CD4-positive, CD25-positive, alpha-beta regulatory T cell (primary cell): ENCODE measurements at regions not wholly inside any gene's neighbourhood (a gene's known extent, or its start where the extent isn't known, plus 50 kb on each side); places are given as distances from the start of the nearest gene placed in this dataset.

Experiments
- ATAC-seq, 2 donors: fragments of 150-1000 bp; cut with Tn5 transposase; one replicate each; pipeline ENCODE4 v1.10.0; 2021; ENCODE audit warnings: low read depth in 2 of 2, moderate number of reproducible peaks in 2 of 2, moderate library complexity in 1 of 2
- DNase-seq, 3 donors: peaks; one replicate each; pipeline versions ENCODE4 v3.0.0 to v3.0.0-alpha.2; 2012 to 2022; ENCODE audit warnings: mixed read lengths in 1 of 3
- H3K27ac ChIP-seq: one replicate; pipeline ENCODE4 v1.7.0; 2013; ENCODE audit warnings: mild to moderate bottlenecking, low read length; ENCODE audit not compliant: insufficient read depth, poor library complexity, severe bottlenecking
- H3K27me3 ChIP-seq: one replicate; pipeline ENCODE4 v1.7.0; 2013; ENCODE audit warnings: low read length; ENCODE audit not compliant: control insufficient read depth, insufficient read depth
- H3K36me3 ChIP-seq: one replicate; pipeline ENCODE4 v1.7.0; 2013; ENCODE audit warnings: mild to moderate bottlenecking, low read length, moderate library complexity; ENCODE audit not compliant: control insufficient read depth, insufficient read depth
- H3K4me1 ChIP-seq: 2 replicates; pipeline ENCODE4 v1.7.0; 2013; ENCODE audit warnings: mild to moderate bottlenecking, low read length; ENCODE audit not compliant: insufficient read depth, control insufficient read depth, poor library complexity, severe bottlenecking
- H3K4me3 ChIP-seq: one replicate; pipeline ENCODE4 v1.7.0; 2013; ENCODE audit warnings: low read depth, mild to moderate bottlenecking, low read length, moderate library complexity
- H3K9me3 ChIP-seq, 2 experiments: 1 replicate in 1 of 2; 2 replicates in 1 of 2; pipeline ENCODE4 v1.7.0; 2013; ENCODE audit warnings: low read length in 2 of 2, mild to moderate bottlenecking in 1 of 2, moderate library complexity in 1 of 2; ENCODE audit not compliant: control insufficient read depth in 2 of 2
- H3K27ac Mint-ChIP-seq, 3 donors: one replicate each; pipeline ENCODE4 v1.8.0; 2020 to 2022; ENCODE audit warnings: mild to moderate bottlenecking in 3 of 3, mixed read lengths in 3 of 3, moderate library complexity in 2 of 3
- H3K27me3 Mint-ChIP-seq: one replicate; pipeline ENCODE4 v1.8.0; 2022; ENCODE audit warnings: mild to moderate bottlenecking, mixed read lengths
- H3K36me3 Mint-ChIP-seq: one replicate; pipeline ENCODE4 v1.8.0; 2020; ENCODE audit warnings: mixed read lengths
- H3K4me1 Mint-ChIP-seq, 4 donors: one replicate each; pipeline ENCODE4 v1.8.0; 2020 to 2022; ENCODE audit warnings: mixed read lengths in 4 of 4, mild to moderate bottlenecking in 1 of 4
- H3K4me3 Mint-ChIP-seq, 4 donors: one replicate each; pipeline ENCODE4 v1.8.0; 2020 to 2022; ENCODE audit warnings: mild to moderate bottlenecking in 4 of 4, mixed read lengths in 4 of 4, moderate library complexity in 3 of 4
- H3K9me3 Mint-ChIP-seq, 7 donors: one replicate each; pipeline ENCODE4 v1.8.0; 2020 to 2022; ENCODE audit warnings: mixed read lengths in 7 of 7, mild to moderate bottlenecking in 3 of 7, moderate library complexity in 2 of 7

GRCh38 chr18:42414756-42415454 lies 459.9 kb downstream of the PIK3C3 start:
- no peak overlapping the region for H3K4me3 ChIP-seq
- no peaks in the 10 kb centered on the region for H3K4me1 Mint-ChIP-seq
- H3K27ac Mint-ChIP-seq: no peak overlapping the region
- H3K36me3 Mint-ChIP-seq: no peaks in the 10 kb centered on the region
- DNase-seq: no peak
- H3K9me3 Mint-ChIP-seq: peaks cover 0 to 24% (median 8%) of the 10 kb centered on the region in 7 donors
- no peaks in the 10 kb centered on the region for H3K27me3 ChIP-seq
- no peaks in the 10 kb centered on the region for H3K4me1 ChIP-seq
- ATAC-seq: no peak
- H3K4me3 Mint-ChIP-seq: no peak overlapping the region
- H3K9me3 ChIP-seq: no peaks in the 10 kb centered on the region
- H3K27me3 Mint-ChIP-seq: no peaks in the 10 kb centered on the region
- H3K27ac ChIP-seq: no peak overlapping the region
- no peaks in the 10 kb centered on the region for H3K36me3 ChIP-seq

- H3K36me3 ChIP-seq: no peaks in the 10 kb centered on the region
- no peak overlapping the region for H3K27ac Mint-ChIP-seq
- H3K27me3 Mint-ChIP-seq: no peaks in the 10 kb centered on the region
- H3K4me1 Mint-ChIP-seq: no peaks in the 10 kb centered on the region
- no peak for ATAC-seq
- no peaks in the 10 kb centered on the region for H3K36me3 Mint-ChIP-seq
- no peak overlapping the region for H3K4me3 ChIP-seq
- no peaks in the 10 kb centered on the region for H3K9me3 ChIP-seq
- H3K4me3 Mint-ChIP-seq: no peak overlapping the region
- H3K27ac ChIP-seq: no peak overlapping the region
- H3K4me1 ChIP-seq: no peaks in the 10 kb centered on the region
- no peak for DNase-seq
- H3K9me3 Mint-ChIP-seq: peaks cover 0 to 20% (median 6%) of the 10 kb centered on the region in 7 donors
- no peaks in the 10 kb centered on the region for H3K27me3 ChIP-seq
Observed at GRCh38 chr18:42417189-42417588, 462.2 kb downstream of the PIK3C3 start.

- no peak overlapping the region for H3K27ac ChIP-seq
- H3K9me3 Mint-ChIP-seq: peaks cover 0 to 11% (median 2%) of the 10 kb centered on the region in 7 donors
- DNase-seq: no peak
- H3K27me3 Mint-ChIP-seq: no peaks in the 10 kb centered on the region
- H3K36me3 Mint-ChIP-seq: no peaks in the 10 kb centered on the region
- H3K4me3 ChIP-seq: no peak overlapping the region
- no peak overlapping the region for H3K4me3 Mint-ChIP-seq
- no peak for ATAC-seq
- H3K36me3 ChIP-seq: no peaks in the 10 kb centered on the region
- no peaks in the 10 kb centered on the region for H3K27me3 ChIP-seq
- H3K9me3 ChIP-seq: no peaks in the 10 kb centered on the region
- H3K27ac Mint-ChIP-seq: no peak overlapping the region
- no peaks in the 10 kb centered on the region for H3K4me1 Mint-ChIP-seq
- no peaks in the 10 kb centered on the region for H3K4me1 ChIP-seq
Observed at GRCh38 chr18:42418121-42418520, 463.1 kb downstream of the PIK3C3 start.

- Mint-ChIP-seq H3K27me3 (no peaks in the 10 kb centered on the region), H3K9me3 (peaks cover 0 to 16% (median 5%) of the 10 kb centered on the region in 7 donors), H3K4me3 (no peak overlapping the region), H3K36me3 (no peaks in the 10 kb centered on the region), H3K4me1 (no peaks in the 10 kb centered on the region), H3K27ac (no peak overlapping the region)
- H3K27me3 ChIP-seq: no peaks in the 10 kb centered on the region
- DNase-seq (no peak), ATAC-seq (no peak)
- H3K4me3 ChIP-seq: no peak overlapping the region
- H3K9me3 ChIP-seq: no peaks in the 10 kb centered on the region
- no peak overlapping the region for H3K27ac ChIP-seq
- no peaks in the 10 kb centered on the region for H3K36me3 ChIP-seq
- H3K4me1 ChIP-seq: no peaks in the 10 kb centered on the region
Observed at GRCh38 chr18:42425025-42425424, 470.0 kb downstream of the PIK3C3 start.

GRCh38 chr18:42426496-42427015 lies 471.5 kb downstream of the PIK3C3 start:
- Histone ChIP-seq H3K27ac (no peak overlapping the region), H3K9me3 (no peaks in the 10 kb centered on the region), H3K27me3 (no peaks in the 10 kb centered on the region), H3K4me1 (no peaks in the 10 kb centered on the region), H3K36me3 (no peaks in the 10 kb centered on the region), H3K4me3 (no peak overlapping the region)
- Mint-ChIP-seq H3K27ac (no peak overlapping the region), H3K9me3 (peaks cover 0 to 16% (median 7%) of the 10 kb centered on the region in 7 donors), H3K36me3 (no peaks in the 10 kb centered on the region), H3K4me3 (no peak overlapping the region), H3K27me3 (no peaks in the 10 kb centered on the region), H3K4me1 (no peaks in the 10 kb centered on the region)
- no peak for DNase-seq
- no peak for ATAC-seq

GRCh38 chr18:42429196-42429595 lies 474.2 kb downstream of the PIK3C3 start:
- Mint-ChIP-seq H3K27me3 (no peaks in the 10 kb centered on the region), H3K27ac (no peak overlapping the region), H3K4me1 (no peaks in the 10 kb centered on the region), H3K36me3 (no peaks in the 10 kb centered on the region), H3K9me3 (peaks cover 0 to 11% (median 7%) of the 10 kb centered on the region in 7 donors), H3K4me3 (no peak overlapping the region)
- H3K36me3 ChIP-seq: no peaks in the 10 kb centered on the region
- no peaks in the 10 kb centered on the region for H3K4me1 ChIP-seq
- DNase-seq: no peak
- H3K4me3 ChIP-seq: no peak overlapping the region
- no peaks in the 10 kb centered on the region for H3K27me3 ChIP-seq
- ATAC-seq: no peak
- H3K9me3 ChIP-seq: no peaks in the 10 kb centered on the region
- H3K27ac ChIP-seq: no peak overlapping the region

GRCh38 chr18:42436222-42436765 lies 481.3 kb downstream of the PIK3C3 start:
- no peaks in the 10 kb centered on the region for H3K27me3 Mint-ChIP-seq

GRCh38 chr18:42437001-42437400 lies 482.0 kb downstream of the PIK3C3 start:
- Histone ChIP-seq H3K9me3 (no peaks in the 10 kb centered on the region), H3K27ac (no peak overlapping the region), H3K4me1 (no peaks in the 10 kb centered on the region), H3K36me3 (no peaks in the 10 kb centered on the region), H3K4me3 (no peak overlapping the region), H3K27me3 (no peaks in the 10 kb centered on the region)
- peaks cover 0 to 9% (median 2%) of the 10 kb centered on the region in 7 donors for H3K9me3 Mint-ChIP-seq
- DNase-seq: no peak
- ATAC-seq: no peak
- H3K27me3 Mint-ChIP-seq: no peaks in the 10 kb centered on the region
- no peak overlapping the region for H3K4me3 Mint-ChIP-seq
- H3K27ac Mint-ChIP-seq: no peak overlapping the region
- no peaks in the 10 kb centered on the region for H3K36me3 Mint-ChIP-seq
- no peaks in the 10 kb centered on the region for H3K4me1 Mint-ChIP-seq

More at GRCh38 chr18:42436222-42436765, 481.3 kb downstream of the PIK3C3 start:
- no peaks in the 10 kb centered on the region for H3K4me1 ChIP-seq
- DNase-seq (no peak), ATAC-seq (no peak)
- H3K27ac ChIP-seq: no peak overlapping the region
- peaks cover 0 to 7% (median 2%) of the 10 kb centered on the region in 7 donors for H3K9me3 Mint-ChIP-seq
- H3K27me3 ChIP-seq: no peaks in the 10 kb centered on the region
- no peaks in the 10 kb centered on the region for H3K9me3 ChIP-seq
- no peaks in the 10 kb centered on the region for H3K36me3 Mint-ChIP-seq
- no peak overlapping the region for H3K4me3 Mint-ChIP-seq
- no peaks in the 10 kb centered on the region for H3K36me3 ChIP-seq
- no peak overlapping the region for H3K27ac Mint-ChIP-seq
- no peak overlapping the region for H3K4me3 ChIP-seq
- no peaks in the 10 kb centered on the region for H3K4me1 Mint-ChIP-seq
